Activated CD4-positive, CD25-positive, alpha-beta regulatory T cell treated with anti-CD3 and anti-CD28 coated beads, Interleukin-2, amount 50 U/mL, for 72 hours (primary cell): ENCODE measurements at regions not wholly inside any gene's neighbourhood (a gene's known extent, or its start where the extent isn't known, plus 50 kb on each side); places are given as distances from the start of the nearest gene placed in this dataset.
"Not testable (repeated sequence)": the region's sequence is repeated elsewhere in the genome, so short reads cannot be mapped to it uniquely, and the experiment has no call there.

Experiments used
- DNase-seq: peaks from one replicate; pipeline ENCODE4 v3.0.0; 2021

- no peak for DNase-seq
Measured at GRCh38 chr7:106447318-106447847, 162.6 kb upstream of the NAMPT start.

DNA sequence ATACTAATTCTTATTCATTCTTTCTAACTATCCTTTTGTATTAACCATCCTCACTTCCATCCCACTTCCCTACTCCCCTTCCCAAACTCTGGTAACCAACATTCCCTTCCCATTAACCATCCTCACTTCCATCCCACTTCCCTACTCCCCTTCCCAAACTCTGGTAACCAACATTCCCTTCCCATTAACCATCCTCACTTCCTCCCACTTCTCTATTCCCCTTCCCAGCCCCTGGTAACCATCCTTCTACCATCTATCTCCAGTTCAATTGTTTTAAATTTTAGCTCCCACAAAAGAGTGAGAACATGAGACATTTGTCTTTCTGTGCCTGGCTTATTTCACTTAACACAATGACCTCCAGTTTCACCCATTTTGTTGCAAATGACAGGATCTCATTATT is 160.6 kb upstream of the NAMPT start:
- not testable (repeated sequence) for DNase-seq

DNA sequence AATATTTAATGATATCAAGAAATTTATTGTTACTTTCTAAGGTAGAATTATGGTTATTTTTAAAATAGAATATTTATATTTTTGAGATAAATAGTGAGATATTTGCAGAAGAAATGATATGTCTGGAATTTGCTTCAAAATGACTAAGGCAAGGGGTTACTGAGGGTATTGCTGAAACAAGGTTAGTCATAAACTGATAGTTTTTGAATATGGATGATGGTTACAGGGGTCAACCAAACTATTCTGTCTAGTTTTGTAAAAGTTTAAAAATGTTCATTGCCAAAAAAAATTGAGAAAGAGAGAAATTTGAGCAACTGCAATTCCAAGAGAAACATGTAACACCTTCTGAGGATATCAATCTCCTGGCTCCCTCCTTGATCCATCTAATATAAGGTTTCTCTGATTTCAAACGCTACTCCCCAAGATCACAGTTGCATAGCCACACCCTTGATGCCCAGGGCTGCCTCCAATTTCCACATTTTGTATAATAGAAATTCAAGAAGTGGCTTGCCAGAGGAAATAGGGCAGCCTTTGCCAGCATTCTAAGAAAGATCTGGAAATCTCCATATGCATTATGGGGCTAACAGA is 159.4 kb upstream of the NAMPT start:
- no peak for DNase-seq

DNA sequence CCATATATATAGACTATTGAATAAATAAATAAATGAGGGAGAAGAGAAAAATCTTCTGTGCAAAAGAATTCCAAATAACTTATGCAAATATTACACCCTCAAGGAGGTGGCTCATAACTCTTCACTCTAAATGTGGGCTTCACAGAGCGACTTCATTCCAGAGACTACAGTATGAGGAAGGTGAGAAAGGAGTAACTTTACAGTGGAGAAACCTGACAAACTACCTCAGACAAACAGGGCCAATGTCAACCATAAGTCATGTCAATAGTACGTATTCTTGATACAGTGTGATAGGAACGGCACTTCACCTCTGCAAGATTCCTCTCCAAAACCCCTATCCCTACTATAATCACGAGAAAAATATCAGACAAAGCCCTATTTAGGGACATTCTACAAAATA is 158.4 kb upstream of the NAMPT start:
- DNase-seq = no peak

DNA sequence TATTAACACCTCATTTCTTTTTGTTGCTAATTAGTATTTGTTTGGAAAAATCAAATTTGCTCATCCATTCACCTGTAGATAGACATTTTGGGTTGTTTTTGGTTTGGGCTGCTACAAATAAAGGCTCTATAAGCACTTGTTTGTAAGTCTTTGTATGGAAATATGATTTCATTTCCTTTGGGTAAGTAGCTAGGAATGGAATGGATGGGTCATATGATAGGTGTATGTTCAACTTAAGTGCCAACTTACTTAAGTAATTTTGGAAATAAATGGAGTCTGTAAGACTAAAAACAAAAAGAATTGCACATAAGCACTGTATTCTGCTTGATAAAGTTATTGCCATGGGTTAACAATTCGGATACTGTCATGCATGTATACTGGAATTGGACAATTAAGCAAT is 157.7 kb upstream of the NAMPT start:
- DNase-seq = no peak

- DNase-seq = not testable (repeated sequence)
Measured at GRCh38 chr7:106441343-106441742, 156.6 kb upstream of the NAMPT start.

DNA sequence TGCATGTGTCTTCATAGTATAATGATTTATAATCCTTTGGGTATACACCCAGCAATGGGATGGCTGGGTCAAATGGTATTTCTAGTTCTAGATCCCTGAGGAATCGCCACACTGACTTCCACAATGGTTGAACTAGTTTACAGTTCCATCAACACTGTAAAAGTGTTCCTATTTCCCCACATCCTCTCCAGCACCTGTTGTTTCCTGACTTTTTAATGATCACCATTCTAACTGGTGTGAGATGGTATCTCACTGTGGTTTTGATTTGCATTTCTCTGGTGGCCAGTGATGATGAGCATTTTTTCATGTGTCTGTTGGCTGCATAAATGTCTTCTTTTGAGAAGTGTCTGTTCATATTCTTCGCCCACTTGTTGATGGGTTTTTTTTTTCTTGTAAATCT is 152.2 kb upstream of the NAMPT start:
- not testable (repeated sequence) for DNase-seq

DNA sequence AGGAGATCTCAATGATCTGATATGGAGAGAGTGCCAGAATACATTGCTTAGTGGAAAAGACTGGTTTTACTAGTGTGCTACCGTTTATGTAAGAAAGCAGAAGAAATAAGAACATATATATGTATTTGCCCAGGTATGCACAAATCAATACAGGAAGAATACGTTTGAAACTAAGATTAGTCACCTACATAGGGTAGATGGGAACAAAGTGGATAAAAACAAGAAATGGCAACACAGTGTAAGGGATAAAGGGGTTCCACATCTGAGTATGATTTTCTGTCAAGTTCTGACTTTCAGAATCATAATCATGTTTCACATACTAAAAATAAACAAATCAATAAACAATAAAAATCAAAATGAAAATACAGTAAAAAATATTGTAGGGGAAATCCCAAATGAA is 148.6 kb upstream of the NAMPT start:
- no peak for DNase-seq

GRCh38 chr7:106430535-106431455 is 146.0 kb upstream of the NAMPT start:
- DNase-seq = no peak

DNA sequence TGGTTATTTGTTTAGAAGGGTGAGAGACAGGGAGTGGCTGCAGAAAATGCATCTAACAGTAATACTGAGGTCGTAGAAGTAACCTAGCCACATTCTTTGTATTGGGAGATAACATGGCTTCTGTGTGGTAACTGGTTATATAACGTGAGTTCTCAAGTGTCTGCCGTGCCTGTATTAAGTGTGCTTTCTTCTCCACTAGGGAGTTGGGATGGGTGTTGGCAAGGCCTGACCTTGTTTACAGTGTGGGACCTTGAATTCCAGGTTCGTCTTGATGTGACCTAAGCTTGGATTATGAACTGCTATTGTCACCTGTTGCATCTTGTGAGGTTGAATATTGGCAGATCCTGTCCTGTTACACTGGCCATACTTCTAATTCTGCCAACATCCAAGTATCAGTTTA is 145.3 kb upstream of the NAMPT start:
- DNase-seq = no peak

- DNase-seq = no peak
Measured at GRCh38 chr7:106426803-106427202, 142.0 kb upstream of the NAMPT start.

- DNase-seq = peak; percentile 56
Measured at GRCh38 chr7:106425017-106425719, 140.4 kb upstream of the NAMPT start.

DNA sequence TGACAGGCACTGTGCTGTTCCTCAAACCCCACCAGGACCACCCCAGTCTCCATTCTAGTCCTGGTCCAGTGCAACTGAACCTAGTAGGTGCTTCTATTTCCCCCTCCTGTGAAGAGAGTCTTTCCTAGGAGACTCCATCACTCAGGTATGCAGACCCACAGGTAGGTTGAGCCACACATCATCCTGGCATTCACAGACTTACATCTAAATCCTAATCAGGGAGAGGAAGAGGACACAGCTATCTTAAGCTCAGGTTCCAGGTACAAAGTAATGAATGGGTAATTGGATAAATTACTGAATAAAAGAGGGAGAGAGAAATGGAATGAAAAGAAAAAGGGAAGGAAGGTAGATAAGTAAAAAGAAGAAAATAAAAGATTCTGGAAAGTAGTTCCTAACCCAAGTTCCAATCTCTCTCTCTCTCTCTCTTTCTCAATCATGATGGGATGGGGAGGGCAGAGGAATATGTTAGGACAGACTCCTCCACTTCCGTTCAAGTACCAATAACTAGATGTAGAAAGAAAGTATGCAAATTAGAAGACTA is 139.8 kb upstream of the NAMPT start:
- DNase-seq = no peak

- DNase-seq = no peak
Measured at GRCh38 chr7:106423821-106424475, 139.2 kb upstream of the NAMPT start.

DNA sequence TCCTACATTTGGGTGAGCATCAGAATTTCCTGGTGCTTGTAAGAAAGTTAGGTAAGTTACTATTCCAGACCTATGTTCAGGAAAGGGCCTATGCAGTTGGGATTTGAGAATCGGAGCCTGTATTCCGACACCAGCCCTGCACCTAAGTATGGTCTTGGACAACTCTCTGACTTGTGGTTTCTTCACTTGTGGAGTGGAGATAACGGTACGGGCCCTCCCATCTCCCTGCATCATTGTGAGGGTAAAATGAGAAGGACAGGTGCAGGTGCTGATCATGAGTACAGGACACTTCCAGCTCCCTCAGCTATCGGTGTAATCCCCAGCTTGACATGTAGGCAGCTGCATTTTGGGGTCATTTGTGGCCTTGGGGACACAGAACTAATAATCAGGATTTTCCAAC is 138.3 kb upstream of the NAMPT start:
- DNase-seq = no peak

- no peak for DNase-seq
Measured at GRCh38 chr7:106421181-106421762, 136.5 kb upstream of the NAMPT start.

DNA sequence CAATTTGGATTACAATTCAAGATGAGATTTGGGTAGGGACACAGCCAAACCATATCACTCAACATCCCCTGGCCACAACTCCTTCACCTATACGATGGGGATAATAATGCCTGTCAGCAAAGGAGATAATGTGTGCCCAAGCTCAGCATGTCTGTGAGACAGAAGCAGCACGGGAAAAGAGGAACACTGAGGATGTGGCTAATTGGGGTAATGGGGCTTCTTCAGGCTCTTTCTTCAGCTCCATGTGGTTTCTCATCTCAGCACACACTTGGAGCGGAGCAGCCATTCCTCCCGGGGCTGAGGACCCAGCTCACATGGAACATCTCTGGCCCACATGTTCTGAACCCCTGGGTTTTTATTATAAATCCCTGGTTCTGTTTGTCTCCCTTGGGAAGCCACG is 136.0 kb upstream of the NAMPT start:
- DNase-seq = no peak

GRCh38 chr7:106420210-106420609 is 135.4 kb upstream of the NAMPT start:
- DNase-seq = no peak

- DNase-seq = no peak
Measured at GRCh38 chr7:106419455-106420182, 134.8 kb upstream of the NAMPT start.

- DNase-seq = no peak
Measured at GRCh38 chr7:106418526-106418925, 133.7 kb upstream of the NAMPT start.

DNA sequence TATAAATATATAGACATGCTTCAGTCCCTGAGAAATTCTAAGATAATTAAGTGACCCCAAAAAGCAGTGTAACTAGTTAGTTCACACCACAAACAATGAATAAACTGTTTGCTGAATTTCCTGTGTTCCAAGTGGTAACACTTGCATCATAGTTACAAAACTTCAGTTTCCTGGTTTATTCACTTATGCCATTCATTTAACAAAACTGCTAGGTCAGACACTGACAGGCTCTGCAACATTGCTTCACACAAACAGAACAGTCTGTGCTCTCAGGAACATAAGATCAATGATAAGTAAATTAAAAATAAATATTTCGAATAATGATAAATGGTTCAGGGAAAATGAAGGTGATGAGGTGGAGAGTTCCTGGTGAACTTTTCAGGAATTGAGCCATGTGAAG is 133.3 kb upstream of the NAMPT start:
- no peak for DNase-seq
